ENCODE measurements at regions not wholly inside any gene's neighbourhood (a gene's known extent, or its start where the extent isn't known, plus 50 kb on each side); places are given as distances from the start of the nearest gene placed in this dataset.

DNA sequence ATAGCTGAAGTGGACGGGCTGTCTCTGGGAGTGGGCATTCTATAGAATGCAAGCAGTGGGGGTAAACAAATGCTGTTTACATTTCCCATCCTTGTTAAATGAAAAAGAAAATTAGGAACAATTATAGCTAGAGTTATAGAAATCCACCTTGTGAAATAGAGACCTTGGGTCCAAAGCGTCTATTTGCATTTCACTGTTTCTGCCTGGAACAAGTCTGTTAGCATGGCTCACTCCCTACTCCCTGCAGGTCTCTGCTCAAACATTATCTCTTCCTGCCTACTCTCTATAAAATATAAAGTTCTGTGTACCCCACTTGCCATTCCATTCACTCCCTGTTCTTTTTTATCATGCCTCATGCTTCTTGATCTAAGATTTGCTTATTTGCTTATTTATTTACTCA lies 975.7 kb upstream of the WWC1 start:
- Histone ChIP-seq H2AFZ (ENCODE audit: low read depth, low read length) (no peak overlapping the region), H4K20me1 (replicated peaks; ENCODE audit: control insufficient read depth, extremely low read depth, insufficient read depth, low read length) (no peaks in the 10 kb centered on the region), H3K79me2 (ENCODE audit: control insufficient read depth, insufficient read depth, low read length) (no peaks in the 10 kb centered on the region), H3K9ac (replicated peaks; ENCODE audit: extremely low read depth, insufficient read depth, low read length) (no peak overlapping the region), H3K36me3 (ENCODE audit: control insufficient read depth in 2 of 2, extremely low read depth in 1 of 2, insufficient read depth in 2 of 2, low read length in 2 of 2) (no peaks in the 10 kb centered on the region), H3K27me3 (ENCODE audit: control insufficient read depth in 2 of 2, insufficient read depth in 2 of 2, low read length in 2 of 2) (no peaks in the 10 kb centered on the region), H3K4me3 (replicated peaks in 1 of 3; ENCODE audit: insufficient read depth in 1 of 3, low read depth in 1 of 3, low read length in 3 of 3) (no peak overlapping the region), H3K4me1 (ENCODE audit: control insufficient read depth, extremely low read depth, insufficient read depth, low read length) (no peaks in the 10 kb centered on the region), H3K4me2 (ENCODE audit: insufficient read depth, low read length) (no peak overlapping the region), H3K9me3 (replicated peaks; ENCODE audit: control insufficient read depth, insufficient read depth, low read length) (no peaks in the 10 kb centered on the region), H3K9me1 (replicated peaks; ENCODE audit: control insufficient read depth, extremely low read depth, insufficient read depth, low read length) (no peaks in the 10 kb centered on the region), H3K27ac (ENCODE audit: insufficient read depth, low read depth, low read length) (no peak overlapping the region)
- no peak for FAIRE-seq
- intact Hi-C loops (cut with micrococcal nuclease) (no loop called here), dilution Hi-C loops (cut with MboI; ENCODE audit: extremely low pct_ligation_motif_present, low sequenced_read_pairs) (no loop called here)
- ChIA-PET POLR2A (no interaction called here), CTCF (no interaction called here)
- no peak for DNase-seq (ENCODE audit: low read depth, low spot score)
- TF ChIP-seq POLR2AphosphoS5 (IDR thresholded peaks at IDR 0.05; ENCODE audit: insufficient read depth, low read depth, low read length) (no peak), GATA2 (IDR thresholded peaks at IDR 0.05; ENCODE audit: insufficient read depth, insufficient read length, low read depth, low read length) (no peak)
- BruUV-seq (replicated peaks): no TSS peak

DNA sequence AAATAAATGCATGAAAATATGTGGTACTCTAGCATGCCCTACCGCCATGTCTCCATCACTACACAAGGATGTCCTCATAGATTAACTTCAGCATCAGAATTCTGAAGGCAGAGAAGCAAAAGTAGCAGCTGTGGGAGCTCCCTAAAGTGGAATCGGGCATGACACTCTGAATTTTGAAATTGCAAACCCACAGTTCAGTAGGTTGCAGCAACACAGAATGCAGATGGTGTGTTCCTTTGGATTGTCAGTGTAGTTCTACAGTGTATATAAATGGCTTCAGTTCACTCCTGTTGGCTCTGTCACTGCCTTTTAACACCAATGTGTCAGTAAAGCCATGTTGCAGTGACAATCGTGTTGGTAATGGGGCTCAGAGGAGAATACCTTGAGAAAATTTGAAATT lies 973.6 kb upstream of the WWC1 start:
- CTCF ChIA-PET: no interaction called here
- no peak overlapping the region for H3K4me2 ChIP-seq (ENCODE audit: insufficient read depth, low read length)

More for the DNA sequence above, 973.6 kb upstream of the WWC1 start:
- H2AFZ ChIP-seq (ENCODE audit: low read depth, low read length): no peak overlapping the region
- dilution Hi-C loops (cut with MboI; ENCODE audit: extremely low pct_ligation_motif_present, low sequenced_read_pairs) (no loop called here), intact Hi-C loops (cut with micrococcal nuclease) (no loop called here)
- H3K27me3 ChIP-seq (ENCODE audit: control insufficient read depth in 2 of 2, insufficient read depth in 2 of 2, low read length in 2 of 2): no peaks in the 10 kb centered on the region
- FAIRE-seq (no peak), DNase-seq (ENCODE audit: low read depth, low spot score) (no peak)
- no peak overlapping the region for H3K4me3 ChIP-seq (replicated peaks in 1 of 3; ENCODE audit: insufficient read depth in 1 of 3, low read depth in 1 of 3, low read length in 3 of 3)
- POLR2A ChIA-PET: no interaction called here
- H3K4me1 ChIP-seq (ENCODE audit: control insufficient read depth, extremely low read depth, insufficient read depth, low read length): no peaks in the 10 kb centered on the region
- BruUV-seq (replicated peaks): no TSS peak
- no peak overlapping the region for H3K27ac ChIP-seq (ENCODE audit: insufficient read depth, low read depth, low read length)
- TF ChIP-seq POLR2AphosphoS5 (IDR thresholded peaks at IDR 0.05; ENCODE audit: insufficient read depth, low read depth, low read length) (no peak), POLR2A (IDR thresholded peaks at IDR 0.05; ENCODE audit: low read depth, low read length) (no peak), MYC (IDR thresholded peaks at IDR 0.05; ENCODE audit: low read depth, low read length) (no peak), JUN (IDR thresholded peaks at IDR 0.05; ENCODE audit: borderline replicate concordance, insufficient read depth, insufficient read length, low read depth) (no peak), EZH2 (IDR thresholded peaks at IDR 0.05; ENCODE audit: borderline replicate concordance, low read depth, low read length, severe bottlenecking) (no peak), GATA2 (IDR thresholded peaks at IDR 0.05; ENCODE audit: insufficient read depth, insufficient read length, low read depth, low read length) (no peak), FOS (IDR thresholded peaks at IDR 0.05; ENCODE audit: borderline replicate concordance, insufficient read depth, low read length) (no peak)
- TF ChIP-seq, protein P1, sequence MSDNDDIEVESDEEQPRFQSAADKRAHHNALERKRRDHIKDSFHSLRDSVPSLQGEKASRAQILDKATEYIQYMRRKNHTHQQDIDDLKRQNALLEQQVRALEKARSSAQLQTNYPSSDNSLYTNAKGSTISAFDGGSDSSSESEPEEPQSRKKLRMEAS (IDR thresholded peaks at IDR 0.05; ENCODE audit: insufficient read depth, insufficient read length): no peak
- TF ChIP-seq, protein P2, sequence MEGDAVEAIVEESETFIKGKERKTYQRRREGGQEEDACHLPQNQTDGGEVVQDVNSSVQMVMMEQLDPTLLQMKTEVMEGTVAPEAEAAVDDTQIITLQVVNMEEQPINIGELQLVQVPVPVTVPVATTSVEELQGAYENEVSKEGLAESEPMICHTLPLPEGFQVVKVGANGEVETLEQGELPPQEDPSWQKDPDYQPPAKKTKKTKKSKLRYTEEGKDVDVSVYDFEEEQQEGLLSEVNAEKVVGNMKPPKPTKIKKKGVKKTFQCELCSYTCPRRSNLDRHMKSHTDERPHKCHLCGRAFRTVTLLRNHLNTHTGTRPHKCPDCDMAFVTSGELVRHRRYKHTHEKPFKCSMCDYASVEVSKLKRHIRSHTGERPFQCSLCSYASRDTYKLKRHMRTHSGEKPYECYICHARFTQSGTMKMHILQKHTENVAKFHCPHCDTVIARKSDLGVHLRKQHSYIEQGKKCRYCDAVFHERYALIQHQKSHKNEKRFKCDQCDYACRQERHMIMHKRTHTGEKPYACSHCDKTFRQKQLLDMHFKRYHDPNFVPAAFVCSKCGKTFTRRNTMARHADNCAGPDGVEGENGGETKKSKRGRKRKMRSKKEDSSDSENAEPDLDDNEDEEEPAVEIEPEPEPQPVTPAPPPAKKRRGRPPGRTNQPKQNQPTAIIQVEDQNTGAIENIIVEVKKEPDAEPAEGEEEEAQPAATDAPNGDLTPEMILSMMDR (IDR thresholded peaks at IDR 0.05; ENCODE audit: extremely low read depth in 1 of 2, insufficient read depth in 1 of 2, low read depth in 1 of 2, low read length in 2 of 2): no peak
- H3K9me3 ChIP-seq (replicated peaks; ENCODE audit: control insufficient read depth, insufficient read depth, low read length): no peaks in the 10 kb centered on the region
- H3K9ac ChIP-seq (replicated peaks; ENCODE audit: extremely low read depth, insufficient read depth, low read length): no peak overlapping the region
- no peaks in the 10 kb centered on the region for H3K79me2 ChIP-seq (ENCODE audit: control insufficient read depth, insufficient read depth, low read length)
- no peaks in the 10 kb centered on the region for H3K9me1 ChIP-seq (replicated peaks; ENCODE audit: control insufficient read depth, extremely low read depth, insufficient read depth, low read length)
- H4K20me1 ChIP-seq (replicated peaks; ENCODE audit: control insufficient read depth, extremely low read depth, insufficient read depth, low read length): no peaks in the 10 kb centered on the region
- no peaks in the 10 kb centered on the region for H3K36me3 ChIP-seq (ENCODE audit: control insufficient read depth in 2 of 2, extremely low read depth in 1 of 2, insufficient read depth in 2 of 2, low read length in 2 of 2)

All from endothelial cell of umbilical vein (primary cell).